Natural killer cell (primary cell): ENCODE measurements at regions not wholly inside any gene's neighbourhood (a gene's known extent, or its start where the extent isn't known, plus 50 kb on each side); places are given as distances from the start of the nearest gene placed in this dataset.

Experiments used
- ATAC-seq, 3 donors: fragments of 150-1000 bp in 2 of 3; fragments of 200-7000 bp in 1 of 3; cut with Tn5 transposase; 1 replicate in 1 of 3; 2 replicates in 2 of 3; pipeline ENCODE4 v1.10.0; 2021; ENCODE audit warnings: mild to moderate bottlenecking in 2 of 3, moderate library complexity in 2 of 3
- DNase-seq, 2 donors: peaks; one replicate each; pipeline versions ENCODE4 v3.0.0 to v3.0.0-alpha.2; 2013 to 2021; ENCODE audit warnings: mixed read lengths in 1 of 2
- H3K27ac ChIP-seq: one replicate; pipeline ENCODE4 v1.5.1; 2013; ENCODE audit warnings: mild to moderate bottlenecking, low read length
- H3K27me3 ChIP-seq: one replicate; pipeline ENCODE4 v1.6.1; 2013; ENCODE audit warnings: low read length; ENCODE audit not compliant: control insufficient read depth, insufficient read depth
- H3K36me3 ChIP-seq: one replicate; pipeline ENCODE4 v1.6.1; 2013; ENCODE audit warnings: low read length; ENCODE audit not compliant: control insufficient read depth, insufficient read depth
- H3K4me1 ChIP-seq: one replicate; pipeline ENCODE4 v1.6.1; 2013; ENCODE audit warnings: low read length; ENCODE audit not compliant: control insufficient read depth, insufficient read depth
- H3K4me3 ChIP-seq: one replicate; pipeline ENCODE4 v1.5.1; 2013; ENCODE audit warnings: low read length
- H3K9me3 ChIP-seq: one replicate; pipeline ENCODE4 v1.6.1; 2013; ENCODE audit warnings: low read length; ENCODE audit not compliant: control insufficient read depth, insufficient read depth
- H3K27ac Mint-ChIP-seq, 2 donors: one replicate each; pipeline ENCODE4 v1.8.0; 2022; ENCODE audit warnings: mild to moderate bottlenecking in 2 of 2, mixed read lengths in 2 of 2, moderate library complexity in 1 of 2
- H3K27me3 Mint-ChIP-seq, 2 donors: one replicate each; pipeline ENCODE4 v1.8.0; 2022; ENCODE audit warnings: low read depth in 2 of 2, mixed read lengths in 2 of 2
- H3K36me3 Mint-ChIP-seq: one replicate; pipeline ENCODE4 v1.8.0; 2022; ENCODE audit warnings: mixed read lengths
- H3K4me1 Mint-ChIP-seq, 2 donors: one replicate each; pipeline ENCODE4 v1.8.0; 2022; ENCODE audit warnings: mixed read lengths in 2 of 2
- H3K4me3 Mint-ChIP-seq: one replicate; pipeline ENCODE4 v1.8.0; 2022; ENCODE audit warnings: mild to moderate bottlenecking, moderate library complexity, mixed read lengths
- H3K9me3 Mint-ChIP-seq, 2 donors: one replicate each; pipeline ENCODE4 v1.8.0; 2022; ENCODE audit warnings: mixed read lengths in 2 of 2
- CTCF ChIP-seq: fragments of 200-600 bp; IDR thresholded peaks from one replicate; pipeline ENCODE4 v1.8.0; 2022; ENCODE audit warnings: antibody characterized with exemption
- WGBS: methylation state at CpG from one replicate; pipeline ENCODE4 v1.1.7; 2013; ENCODE audit warnings: missing lambda C conversion rate; ENCODE audit not compliant: insufficient coverage; 5-methylcytosine and 5-hydroxymethylcytosine counted together
- intact Hi-C: fragments of 100-400 bp; cut with micrococcal nuclease; formaldehyde crosslinking; loops from one replicate; pipeline ENCODE4 v1.14.2; 2022

- H3K27ac Mint-ChIP-seq = no peak overlapping the region
- peaks cover 0 to 8% of the 10 kb centered on the region in 2 donors for H3K4me1 Mint-ChIP-seq
- H3K9me3 ChIP-seq = no peaks in the 10 kb centered on the region
- no peaks in the 10 kb centered on the region for H3K36me3 ChIP-seq
- WGBS = 90% methylated on average over 9 of the region's 9 CpGs
- H3K4me3 ChIP-seq = no peak overlapping the region
- TF ChIP-seq CTCF = no peak
- intact Hi-C loops = no loop called here
- no peaks in the 10 kb centered on the region for H3K9me3 Mint-ChIP-seq
- H3K4me1 ChIP-seq = no peaks in the 10 kb centered on the region
- H3K27me3 Mint-ChIP-seq = peaks cover 28 to 55% of the 10 kb centered on the region in 2 donors
- H3K4me3 Mint-ChIP-seq = no peak overlapping the region
- H3K36me3 Mint-ChIP-seq = no peaks in the 10 kb centered on the region
- no peak for ATAC-seq
- DNase-seq = no peak
- no peak overlapping the region for H3K27ac ChIP-seq
- H3K27me3 ChIP-seq = peaks cover 10% of the 10 kb centered on the region
These were observed 62.2 kb downstream of the HES1 start for GRCh38 chr3:194197981-194198695.

- H3K9me3 ChIP-seq = no peaks in the 10 kb centered on the region
- WGBS = 47% methylated on average over 3 of the region's 3 CpGs
- no peak overlapping the region for H3K27ac Mint-ChIP-seq
- peaks cover 7% of the 10 kb centered on the region for H3K4me1 ChIP-seq
- H3K27ac ChIP-seq = no peak overlapping the region
- intact Hi-C loops = no loop called here
- peaks cover 18% of the 10 kb centered on the region for H3K27me3 ChIP-seq
- no peaks in the 10 kb centered on the region for H3K9me3 Mint-ChIP-seq
- DNase-seq (no peak), ATAC-seq (no peak)
- H3K4me3 Mint-ChIP-seq = no peak overlapping the region
- no peaks in the 10 kb centered on the region for H3K36me3 Mint-ChIP-seq
- H3K36me3 ChIP-seq = no peaks in the 10 kb centered on the region
- peaks cover 6 to 14% of the 10 kb centered on the region in 2 donors for H3K4me1 Mint-ChIP-seq
- peaks cover 35 to 61% of the 10 kb centered on the region in 2 donors for H3K27me3 Mint-ChIP-seq
- TF ChIP-seq CTCF = no peak
- no peak overlapping the region for H3K4me3 ChIP-seq
These were observed 63.0 kb downstream of the HES1 start for GRCh38 chr3:194198938-194199337.

GRCh38 chr3:194200422-194201081 lies 64.6 kb downstream of the HES1 start:
- H3K4me1 ChIP-seq = peaks cover 7% of the 10 kb centered on the region
- ATAC-seq (no peak), DNase-seq (no peak)
- Mint-ChIP-seq H3K27ac (no peak overlapping the region), H3K9me3 (no peaks in the 10 kb centered on the region), H3K4me3 (no peak overlapping the region), H3K36me3 (no peaks in the 10 kb centered on the region), H3K4me1 (peaks cover 6 to 7% of the 10 kb centered on the region in 2 donors), H3K27me3 (peaks cover 47 to 72% of the 10 kb centered on the region in 2 donors)
- H3K9me3 ChIP-seq = no peaks in the 10 kb centered on the region
- 96% methylated on average over 5 of the region's 6 CpGs for WGBS
- H3K27ac ChIP-seq = no peak overlapping the region
- no peak overlapping the region for H3K4me3 ChIP-seq
- H3K27me3 ChIP-seq = peaks cover 25% of the 10 kb centered on the region
- no peaks in the 10 kb centered on the region for H3K36me3 ChIP-seq
- no peak for TF ChIP-seq CTCF
- intact Hi-C loops = no loop called here
